H1 (cell line): ENCODE measurements at regions not wholly inside any gene's neighbourhood (a gene's known extent, or its start where the extent isn't known, plus 50 kb on each side); places are given as distances from the start of the nearest gene placed in this dataset.

ENCODE experiments used
- CTCF ChIA-PET: fragments of 300-600 bp; sonication (Branson Sonifier 250); formaldehyde crosslinking; loops from one replicate; lab custom pipeline; 2021; ENCODE audit not compliant: partially characterized antibody; lab: Charles Lee
- POLR2A ChIA-PET: fragments of 300-600 bp; sonication (Branson Sonifier 250); formaldehyde crosslinking; loops from one replicate; lab custom pipeline; 2021; ENCODE audit warnings: inconsistent platforms; ENCODE audit not compliant: partially characterized antibody; lab: Charles Lee
- DNase-seq, 2 experiments: peaks; one replicate each; pipeline versions ENCODE4 v3.0.0 to v3.0.0-alpha.2; 2010 to 2022; ENCODE audit warnings: low spot score in 2 of 2, low read depth in 1 of 2, mixed read lengths in 1 of 2
- FAIRE-seq: peaks from 2 replicates; lab custom pipeline; 2011; peaks lifted over from hg19 to GRCh38; lab: Jason Lieb, UNC
- H2AFZ ChIP-seq: 2 replicates; pipeline ENCODE4 v1.8.1; 2012; ENCODE audit warnings: low read length, inconsistent platforms
- H2AK5ac ChIP-seq: 2 replicates; pipeline ENCODE4 v1.6.1; 2013; ENCODE audit warnings: low read depth, low read length
- H2BK120ac ChIP-seq: replicated peaks from 2 replicates; pipeline ENCODE3; 2013; ENCODE audit warnings: low read depth, low read length, inconsistent platforms
- H2BK12ac ChIP-seq: 2 replicates; pipeline ENCODE4 v1.6.1; 2013; ENCODE audit warnings: low read depth, low read length
- H2BK15ac ChIP-seq: 2 replicates; pipeline ENCODE4 v1.6.1; 2013; ENCODE audit warnings: low read length
- H2BK20ac ChIP-seq: 2 replicates; pipeline ENCODE4 v1.6.1; 2013; ENCODE audit warnings: low read length
- H2BK5ac ChIP-seq: 2 replicates; pipeline ENCODE4 v1.6.1; 2013; ENCODE audit warnings: low read depth, low read length
- H3K14ac ChIP-seq: 2 replicates; pipeline ENCODE4 v1.6.1; 2013; ENCODE audit warnings: inconsistent platforms; ENCODE audit not compliant: insufficient read length
- H3K18ac ChIP-seq: 2 replicates; pipeline ENCODE4 v1.6.1; 2013; ENCODE audit warnings: low read length; ENCODE audit errors: extremely low read depth
- H3K23ac ChIP-seq: 2 replicates; pipeline ENCODE4 v1.6.1; 2013; ENCODE audit warnings: inconsistent platforms; ENCODE audit not compliant: insufficient read length
- H3K23me2 ChIP-seq: 2 replicates; pipeline ENCODE4 v1.6.1; 2013; ENCODE audit warnings: low read depth, low read length
- H3K27ac ChIP-seq: 2 replicates; pipeline ENCODE4 v1.6.1; 2011; ENCODE audit warnings: low read depth, low read length, inconsistent platforms
- H3K27me3 ChIP-seq, 4 experiments: replicated peaks in 1 of 4; 1 replicate in 1 of 4; 2 replicates in 3 of 4; pipeline versions ENCODE4 v1.6.1 to v1.8.1; 2011 to 2013; ENCODE audit warnings: low read length in 3 of 4, mild to moderate bottlenecking in 3 of 4, inconsistent platforms in 2 of 4, mixed read lengths in 2 of 4, moderate library complexity in 1 of 4; ENCODE audit not compliant: control insufficient read depth in 3 of 4, insufficient read depth in 3 of 4; ENCODE audit errors: extremely low read depth in 1 of 4
- H3K36me3 ChIP-seq, 4 experiments: 2 replicates each; pipeline versions ENCODE4 v1.6.1 to v1.8.1; 2011 to 2013; ENCODE audit warnings: mild to moderate bottlenecking in 4 of 4, low read length in 3 of 4, moderate library complexity in 2 of 4, control low read depth in 1 of 4, inconsistent platforms in 1 of 4; ENCODE audit not compliant: insufficient read depth in 4 of 4, control insufficient read depth in 2 of 4
- H3K4ac ChIP-seq: replicated peaks from 2 replicates; pipeline ENCODE3; 2013; ENCODE audit warnings: low read length, low read depth, mixed read lengths, inconsistent platforms; ENCODE audit not compliant: insufficient read length
- H3K4me1 ChIP-seq, 4 experiments: replicated peaks in 1 of 4; 1 replicate in 1 of 4; 2 replicates in 3 of 4; pipeline versions ENCODE4 v1.6.1 to v1.8.1; 2011 to 2013; ENCODE audit warnings: low read length in 3 of 4, inconsistent platforms in 2 of 4, mixed read lengths in 1 of 4; ENCODE audit not compliant: insufficient read depth in 4 of 4, control insufficient read depth in 3 of 4
- H3K4me2 ChIP-seq, 2 experiments: 2 replicates each; pipeline versions ENCODE4 v1.6.1 to v1.8.1; 2011 to 2013; ENCODE audit warnings: low read depth in 2 of 2, low read length in 2 of 2, control low read depth in 1 of 2, inconsistent platforms in 1 of 2, mild to moderate bottlenecking in 1 of 2; ENCODE audit not compliant: insufficient read depth in 1 of 2
- H3K4me3 ChIP-seq, 4 experiments: fragments of 200-600, 300-600 bp in 1 of 4; sonication (generic), shearing (Covaris generic), sonication (Bioruptor Twin) in 1 of 4; 2 replicates each; pipeline versions ENCODE4 v1.5.1 to v1.8.1; 2011 to 2016; ENCODE audit warnings: low read length in 4 of 4, low read depth in 3 of 4, control low read depth in 2 of 4, inconsistent platforms in 2 of 4, mild to moderate bottlenecking in 2 of 4, mixed read lengths in 1 of 4, moderate library complexity in 1 of 4; ENCODE audit not compliant: insufficient read depth in 2 of 4; ENCODE audit errors: extremely low read depth in 1 of 4
- H3K56ac ChIP-seq: replicated peaks from 2 replicates; pipeline ENCODE3; 2013; ENCODE audit warnings: low read depth, mild to moderate bottlenecking, mixed read lengths, low read length, inconsistent platforms; ENCODE audit not compliant: insufficient read length
- H3K79me1 ChIP-seq: 2 replicates; pipeline ENCODE4 v1.6.1; 2013; ENCODE audit warnings: low read depth, low read length, control low read depth
- H3K79me2 ChIP-seq, 2 experiments: 2 replicates each; pipeline versions ENCODE4 v1.6.1 to v1.8.1; 2012 to 2013; ENCODE audit warnings: low read length in 2 of 2, mild to moderate bottlenecking in 2 of 2, inconsistent platforms in 1 of 2; ENCODE audit not compliant: insufficient read depth in 2 of 2, control insufficient read depth in 1 of 2
- H3K9ac ChIP-seq, 4 experiments: replicated peaks in 1 of 4; 1 replicate in 1 of 4; 2 replicates in 3 of 4; pipeline versions ENCODE4 v1.6.1 to v1.8.1; 2011 to 2013; ENCODE audit warnings: low read depth in 3 of 4, low read length in 3 of 4, control low read depth in 2 of 4, mild to moderate bottlenecking in 2 of 4, moderate library complexity in 2 of 4, inconsistent platforms in 1 of 4; ENCODE audit errors: extremely low read depth in 1 of 4
- H3K9me3 ChIP-seq, 2 experiments: 2 replicates each; pipeline versions ENCODE4 v1.6.1 to v1.8.1; 2012 to 2013; ENCODE audit warnings: mild to moderate bottlenecking in 2 of 2, moderate library complexity in 2 of 2, control low read depth in 1 of 2, inconsistent platforms in 1 of 2, low read depth in 1 of 2, low read length in 1 of 2, mixed read lengths in 1 of 2; ENCODE audit not compliant: insufficient read depth in 2 of 2
- H4K20me1 ChIP-seq, 2 experiments: replicated peaks in 1 of 2; 2 replicates each; pipeline versions ENCODE3 to v1.8.1; 2011 to 2013; ENCODE audit warnings: inconsistent platforms in 2 of 2, low read length in 2 of 2, mild to moderate bottlenecking in 1 of 2; ENCODE audit not compliant: insufficient read depth in 2 of 2, control insufficient read depth in 1 of 2
- H4K5ac ChIP-seq: 2 replicates; pipeline ENCODE4 v1.6.1; 2013; ENCODE audit warnings: low read length, low read depth, mixed read lengths, inconsistent platforms; ENCODE audit not compliant: insufficient read length
- H4K8ac ChIP-seq: 2 replicates; pipeline ENCODE4 v1.8.0; 2013; ENCODE audit warnings: mild to moderate bottlenecking, moderate library complexity, low read length, inconsistent platforms; ENCODE audit not compliant: insufficient read depth; ENCODE audit errors: extremely low read depth
- H4K91ac ChIP-seq: replicated peaks from 2 replicates; pipeline ENCODE3; 2013; ENCODE audit warnings: low read length, mixed read lengths, inconsistent platforms; ENCODE audit not compliant: insufficient read length
- ATF2 ChIP-seq: IDR thresholded peaks from 2 replicates; pipeline ENCODE4 v1.6.1; 2012; ENCODE audit warnings: low read length, inconsistent platforms
- BCL11A ChIP-seq, 2 experiments: IDR thresholded peaks; one replicate each; pipeline ENCODE4 v1.6.1; 2011; ENCODE audit warnings: low read depth in 2 of 2, low read length in 2 of 2, mild to moderate bottlenecking in 2 of 2
- MAX ChIP-seq: IDR thresholded peaks from 2 replicates; pipeline ENCODE4 v1.6.1; 2012; ENCODE audit warnings: inconsistent platforms
- NRF1 ChIP-seq: IDR thresholded peaks from 2 replicates; pipeline ENCODE4 v1.6.1; 2011; ENCODE audit warnings: mild to moderate bottlenecking, low read depth, low read length, improper control_type of control experiment
- PHF8 ChIP-seq: fragments of 200-600 bp; sonication (generic); conservative IDR thresholded peaks from 2 replicates; pipeline ENCODE4 v1.7.1; 2012; ENCODE audit warnings: low read depth, mild to moderate bottlenecking, inconsistent platforms, low read length, moderate library complexity
- POLR2AphosphoS5 ChIP-seq: IDR thresholded peaks from 2 replicates; pipeline ENCODE4 v1.6.1; 2011; ENCODE audit warnings: low read depth, low read length
- POU5F1 ChIP-seq: IDR thresholded peaks from 2 replicates; pipeline ENCODE4 v1.6.1; 2011; ENCODE audit warnings: low read depth, mild to moderate bottlenecking, low read length, moderate library complexity
- RBBP5 ChIP-seq: IDR thresholded peaks from 2 replicates; pipeline ENCODE4 v1.7.1; 2012; ENCODE audit warnings: low read depth, mild to moderate bottlenecking, inconsistent platforms, low read length, moderate library complexity, borderline replicate concordance
- RXRA ChIP-seq: IDR thresholded peaks from 2 replicates; pipeline ENCODE4 v1.6.1; 2011; ENCODE audit warnings: low read depth, mild to moderate bottlenecking, low read length, moderate library complexity; ENCODE audit not compliant: insufficient read depth
- SP2 ChIP-seq: IDR thresholded peaks from 2 replicates; pipeline ENCODE4 v1.6.1; 2012; ENCODE audit warnings: mild to moderate bottlenecking, low read length, inconsistent platforms
- SRF ChIP-seq: IDR thresholded peaks from 2 replicates; pipeline ENCODE4 v1.6.1; 2011; ENCODE audit warnings: mild to moderate bottlenecking, low read depth, low read length, moderate library complexity
- TBP ChIP-seq: IDR thresholded peaks from 2 replicates; pipeline ENCODE4 v1.6.1; 2011; ENCODE audit warnings: low read depth, low read length, improper control_type of control experiment
- TCF12 ChIP-seq: IDR thresholded peaks from 2 replicates; pipeline ENCODE4 v1.6.1; 2011; ENCODE audit warnings: low read depth, mild to moderate bottlenecking, low read length
- WGBS, 2 experiments: shearing (Covaris generic) in 1 of 2; methylation state at CpG; one replicate each; pipeline versions ENCODE4 v1.1.6 to v1.1.7; 2013 to 2015; ENCODE audit warnings: low lambda C conversion rate in 2 of 2, mixed read lengths in 2 of 2, inconsistent platforms in 1 of 2, low coverage in 1 of 2, missing lambda C conversion rate in 1 of 2; ENCODE audit not compliant: insufficient replicate concordance in 2 of 2, insufficient coverage in 1 of 2, insufficient read length in 1 of 2; ENCODE audit errors: extremely low coverage in 1 of 2, missing lambda C conversion rate in 1 of 2; 5-methylcytosine and 5-hydroxymethylcytosine counted together

- DNase-seq = no peak
- H3K4me3 ChIP-seq = no peak overlapping the region
- TF ChIP-seq BCL11A (IDR thresholded peaks at IDR 0.05; ENCODE audit: low read depth in 2 of 2, low read length in 2 of 2) (no peak), POU5F1 (no peak), PHF8 (no peak), TCF12 (no peak), SP2 (no peak), NRF1 (no peak), POLR2AphosphoS5 (no peak), MAX (no peak), ATF2 (no peak), TBP (no peak), RXRA (no peak), RBBP5 (no peak), SRF (no peak)
Measured at GRCh38 chr13:34352958-34353357, 535.0 kb downstream of the RFC3 start.

More at GRCh38 chr13:34352958-34353357, 535.0 kb downstream of the RFC3 start:
- Histone ChIP-seq H2BK15ac (no peak overlapping the region), H4K91ac (no peak overlapping the region), H2BK5ac (no peak overlapping the region), H3K79me2 (no peaks in the 10 kb centered on the region), H3K27ac (no peak overlapping the region), H2BK20ac (no peak overlapping the region), H2BK120ac (no peak overlapping the region), H3K18ac (no peak overlapping the region), H3K4ac (no peak overlapping the region), H4K20me1 (no peaks in the 10 kb centered on the region), H4K5ac (no peak overlapping the region), H3K56ac (no peak overlapping the region), H3K9ac (no peak overlapping the region), H3K14ac (no peak overlapping the region), H3K23me2 (peaks cover 6% of the 10 kb centered on the region; the same call in 1 of the 2 replicates), H3K23ac (no peak overlapping the region), H3K4me2 (no peak overlapping the region), H3K79me1 (no peaks in the 10 kb centered on the region), H3K36me3 (no peaks in the 10 kb centered on the region), H4K8ac (no peak overlapping the region), H2BK12ac (no peak overlapping the region), H3K27me3 (no peaks in the 10 kb centered on the region), H3K9me3 (no peaks in the 10 kb centered on the region), H2AK5ac (no peak overlapping the region), H2AFZ (no peak overlapping the region), H3K4me1 (peaks cover 0 to 4% (median 2%) of the 10 kb centered on the region in 4 experiments; a peak in 2 of 7 replicates)
- ChIA-PET POLR2A (no interaction called here), CTCF (no interaction called here)
- 94% methylated on average over 4 of the region's 4 CpGs; no CpG with 5 or more reads in 1 of the 2 experiments for WGBS, 2 experiments
- no peak for FAIRE-seq
